Endothelial cell of umbilical vein (primary cell): ENCODE measurements at regions not wholly inside any gene's neighbourhood (a gene's known extent, or its start where the extent isn't known, plus 50 kb on each side); places are given as distances from the start of the nearest gene placed in this dataset.

Experiments
- BruUV-seq: library from RNA; stranded (reverse); fragments of 400-500 nt; replicated peaks from 2 replicates; lab custom pipeline; 2021; lab: Mats Ljungman, UMichigan
- CTCF ChIA-PET: fragments of 300-600, 350-600 bp; sonication (Branson Sonifier 250); formaldehyde crosslinking; loops from one replicate; lab custom pipeline; 2021; ENCODE audit warnings: antibody characterized with exemption, inconsistent platforms; lab: Charles Lee
- POLR2A ChIA-PET: fragments of 300-600, 350-600 bp; sonication (Branson Sonifier 250); formaldehyde crosslinking; loops from one replicate; lab custom pipeline; 2021; ENCODE audit warnings: antibody characterized with exemption, inconsistent platforms; lab: Charles Lee
- DNase-seq: peaks from one replicate; pipeline ENCODE4 v3.0.0-alpha.2; 2011; ENCODE audit warnings: low read depth, low spot score
- FAIRE-seq: peaks from 2 replicates; lab custom pipeline; 2011; peaks lifted over from hg19 to GRCh38; lab: Jason Lieb, UNC
- H2AFZ ChIP-seq: 2 replicates; pipeline ENCODE4 v1.6.0; 2012; ENCODE audit warnings: low read depth, low read length, control low read depth, inconsistent platforms
- H3K27ac ChIP-seq: 2 replicates; pipeline ENCODE4 v1.5.1; 2011; ENCODE audit warnings: low read depth, mild to moderate bottlenecking, control low read depth, low read length, moderate library complexity; ENCODE audit not compliant: insufficient read depth
- H3K27me3 ChIP-seq, 2 experiments: 2 replicates each; pipeline versions ENCODE4 v1.6.0 to v1.6.1; 2011; ENCODE audit warnings: low read length in 2 of 2, mixed read lengths in 1 of 2; ENCODE audit not compliant: control insufficient read depth in 2 of 2, insufficient read depth in 2 of 2
- H3K36me3 ChIP-seq, 2 experiments: 2 replicates in 1 of 2; 3 replicates in 1 of 2; pipeline ENCODE4 v1.5.1; 2011; ENCODE audit warnings: low read length in 2 of 2, mild to moderate bottlenecking in 1 of 2, moderate library complexity in 1 of 2; ENCODE audit not compliant: control insufficient read depth in 2 of 2, insufficient read depth in 2 of 2; ENCODE audit errors: extremely low read depth in 1 of 2
- H3K4me1 ChIP-seq: 3 replicates; pipeline ENCODE4 v1.5.1; 2011; ENCODE audit warnings: mild to moderate bottlenecking, low read length; ENCODE audit not compliant: control insufficient read depth, insufficient read depth; ENCODE audit errors: extremely low read depth
- H3K4me2 ChIP-seq: 2 replicates; pipeline ENCODE4 v1.6.1; 2011; ENCODE audit warnings: low read length, control low read depth, mixed read lengths; ENCODE audit not compliant: insufficient read depth
- H3K4me3 ChIP-seq, 3 experiments: fragments of 200-600 bp in 1 of 3; sonication (generic), shearing (Covaris generic) in 1 of 3; replicated peaks in 1 of 3; 2 replicates each; pipeline ENCODE4 v1.5.1; 2011 to 2016; ENCODE audit warnings: control low read depth in 3 of 3, low read length in 3 of 3, mild to moderate bottlenecking in 2 of 3, inconsistent platforms in 1 of 3, low read depth in 1 of 3, moderate library complexity in 1 of 3; ENCODE audit not compliant: insufficient read depth in 1 of 3
- H3K79me2 ChIP-seq: 2 replicates; pipeline ENCODE4 v1.6.0; 2012; ENCODE audit warnings: low read length, inconsistent platforms; ENCODE audit not compliant: control insufficient read depth, insufficient read depth
- H3K9ac ChIP-seq: replicated peaks from 2 replicates; pipeline ENCODE3; 2011; ENCODE audit warnings: low read length, control low read depth; ENCODE audit not compliant: insufficient read depth; ENCODE audit errors: extremely low read depth
- H3K9me1 ChIP-seq: replicated peaks from 3 replicates; pipeline ENCODE4 v1.6.0; 2011; ENCODE audit warnings: mild to moderate bottlenecking, low read length; ENCODE audit not compliant: control insufficient read depth, insufficient read depth; ENCODE audit errors: extremely low read depth
- H3K9me3 ChIP-seq: replicated peaks from 2 replicates; pipeline ENCODE4 v1.5.1; 2012; ENCODE audit warnings: low read length, inconsistent platforms; ENCODE audit not compliant: control insufficient read depth, insufficient read depth
- H4K20me1 ChIP-seq: replicated peaks from 2 replicates; pipeline ENCODE3; 2011; ENCODE audit warnings: mild to moderate bottlenecking, low read length; ENCODE audit not compliant: control insufficient read depth, insufficient read depth; ENCODE audit errors: extremely low read depth
- CTCF ChIP-seq, 2 donors: IDR thresholded peaks; 1 replicate in 1 of 2; 2 replicates in 1 of 2; pipeline ENCODE4 v1.5.1; 2011; ENCODE audit warnings: low read length in 2 of 2, mild to moderate bottlenecking in 2 of 2, moderate library complexity in 2 of 2, control low read depth in 1 of 2, inconsistent platforms in 1 of 2, low read depth in 1 of 2; ENCODE audit not compliant: insufficient read depth in 1 of 2; ENCODE audit errors: extremely low read depth in 1 of 2
- EZH2 ChIP-seq: IDR thresholded peaks from 2 replicates; pipeline ENCODE4 v1.6.1; 2012; ENCODE audit warnings: borderline replicate concordance, low read depth, mild to moderate bottlenecking, moderate library complexity, low read length, inconsistent platforms; ENCODE audit not compliant: severe bottlenecking
- FOS ChIP-seq: IDR thresholded peaks from 2 replicates; pipeline ENCODE4 v1.6.1; 2011; ENCODE audit warnings: mild to moderate bottlenecking, low read length, moderate library complexity, borderline replicate concordance; ENCODE audit not compliant: insufficient read depth
- GATA2 ChIP-seq: IDR thresholded peaks from 2 replicates; pipeline ENCODE4 v1.7.0; 2011; ENCODE audit warnings: low read depth, mild to moderate bottlenecking, moderate library complexity, mixed read lengths, low read length; ENCODE audit not compliant: insufficient read length, insufficient read depth
- JUN ChIP-seq: IDR thresholded peaks from 2 replicates; pipeline ENCODE4 v1.6.1; 2011; ENCODE audit warnings: borderline replicate concordance, low read depth; ENCODE audit not compliant: insufficient read length, insufficient read depth
- MAX ChIP-seq: IDR thresholded peaks from 2 replicates; pipeline ENCODE4 v1.6.1; 2011; ENCODE audit not compliant: insufficient read depth, insufficient read length
- MYC ChIP-seq: IDR thresholded peaks from one replicate; pipeline ENCODE4 v1.6.1; 2011; ENCODE audit warnings: mild to moderate bottlenecking, low read depth, low read length
- POLR2A ChIP-seq: IDR thresholded peaks from 2 replicates; pipeline ENCODE4 v1.6.1; 2012; ENCODE audit warnings: low read depth, mild to moderate bottlenecking, control low read depth, low read length
- POLR2AphosphoS5 ChIP-seq: IDR thresholded peaks from 2 replicates; pipeline ENCODE4 v1.6.1; 2012; ENCODE audit warnings: low read depth, mild to moderate bottlenecking, control low read depth, low read length, moderate library complexity; ENCODE audit not compliant: insufficient read depth
- dilution Hi-C: fragments of 300-500 bp; cut with MboI; formaldehyde crosslinking; loops from one replicate; pipeline ENCODE4 v1.15.0; 2019; ENCODE audit warnings: low sequenced_read_pairs; ENCODE audit not compliant: extremely low pct_ligation_motif_present
- intact Hi-C: fragments of 100-400 bp; cut with micrococcal nuclease; formaldehyde crosslinking; loops from one replicate; pipeline ENCODE4 v1.10.0; 2022

- CTCF ChIA-PET: no interaction called here
Observed at GRCh38 chr22:26998716-26999115, 341.3 kb downstream of the MIAT start.

More at GRCh38 chr22:26998716-26999115, 341.3 kb downstream of the MIAT start:
- Histone ChIP-seq H3K9me1 (no peaks in the 10 kb centered on the region), H3K4me3 (no peak overlapping the region), H3K36me3 (no peaks in the 10 kb centered on the region), H2AFZ (no peak overlapping the region), H3K9ac (no peak overlapping the region), H3K4me1 (no peaks in the 10 kb centered on the region), H4K20me1 (no peaks in the 10 kb centered on the region), H3K4me2 (no peak overlapping the region), H3K27me3 (peaks cover 3 to 8% of the 10 kb centered on the region in 2 experiments), H3K9me3 (no peaks in the 10 kb centered on the region), H3K79me2 (no peaks in the 10 kb centered on the region), H3K27ac (no peak overlapping the region)
- intact Hi-C loops: no loop called here
- FAIRE-seq (no peak), DNase-seq (no peak)
- dilution Hi-C loops: no loop called here
- TF ChIP-seq MYC (no peak), MAX (no peak), JUN (no peak), GATA2 (no peak), CTCF (IDR thresholded peaks at IDR 0.05; ENCODE audit: extremely low read depth in 1 of 2, insufficient read depth in 1 of 2, low read depth in 1 of 2, low read length in 2 of 2) (no peak), POLR2A (no peak), EZH2 (no peak), POLR2AphosphoS5 (no peak), FOS (no peak)
- BruUV-seq: no TSS peak
- POLR2A ChIA-PET: no interaction called here
